ENCODE measurements at regions not wholly inside any gene's neighbourhood (a gene's known extent, or its start where the extent isn't known, plus 50 kb on each side); places are given as distances from the start of the nearest gene placed in this dataset.

DNA sequence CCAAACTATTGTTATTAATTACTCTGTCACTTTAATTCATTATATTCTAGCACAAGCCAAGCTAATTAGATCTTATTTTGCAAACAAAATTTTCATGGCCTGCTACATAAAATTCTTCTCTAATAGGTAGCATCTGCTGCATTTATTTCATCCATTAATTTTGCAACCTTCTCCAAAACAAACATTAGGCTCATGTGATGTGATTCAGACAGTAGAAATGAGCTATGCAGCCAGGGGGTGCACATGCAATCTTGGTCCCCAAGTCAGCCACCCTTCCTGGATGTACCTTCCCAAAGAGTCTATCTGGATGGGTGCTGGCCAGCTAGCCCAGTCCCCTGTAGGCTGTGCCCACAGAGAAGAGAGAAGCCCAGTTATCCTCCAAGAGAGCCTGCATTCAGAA lies 242.1 kb upstream of the OSR1 start:
- TF ChIP-seq EZH2phosphoT487 (IDR thresholded peaks at IDR 0.05; ENCODE audit: borderline replicate concordance, low read length) (no peak), CTCF (IDR thresholded peaks at IDR 0.05; ENCODE audit: low read depth, low read length, poor library complexity, severe bottlenecking) (no peak)
- no peaks in the 10 kb centered on the region for H3K9me3 ChIP-seq (ENCODE audit: control insufficient read depth, insufficient read depth, low read length)
- H3K9me2 ChIP-seq (replicated peaks; ENCODE audit: control insufficient read depth, low read length) = no peaks in the 10 kb centered on the region
- H3K36me3 ChIP-seq (ENCODE audit: control insufficient read depth, low read length) = no peaks in the 10 kb centered on the region
- H3K4me1 ChIP-seq (ENCODE audit: control insufficient read depth, low read length) = no peaks in the 10 kb centered on the region
- no peak overlapping the region for H3K4me2 ChIP-seq (ENCODE audit: low read length)
- H3K4me3 ChIP-seq (ENCODE audit: low read length) = no peak overlapping the region
- H3F3A ChIP-seq (ENCODE audit: control insufficient read depth, insufficient read depth) = no peaks in the 10 kb centered on the region
- H3K79me2 ChIP-seq (ENCODE audit: control insufficient read depth, low read length) = no peaks in the 10 kb centered on the region
- no peaks in the 10 kb centered on the region for H4K20me1 ChIP-seq (ENCODE audit: control insufficient read depth, insufficient read depth, low read depth, low read length)
- no peak overlapping the region for H3K27ac ChIP-seq (ENCODE audit: low read depth, low read length)
- no peaks in the 10 kb centered on the region for H3K27me3 ChIP-seq (ENCODE audit: control insufficient read depth, low read length)

GRCh38 chr2:19598971-19599370 lies 240.5 kb upstream of the OSR1 start:
- Histone ChIP-seq H3K4me1 (ENCODE audit: control insufficient read depth, low read length) (no peaks in the 10 kb centered on the region), H4K20me1 (ENCODE audit: control insufficient read depth, insufficient read depth, low read depth, low read length) (no peaks in the 10 kb centered on the region), H3K4me3 (ENCODE audit: low read length) (no peak overlapping the region), H3K79me2 (ENCODE audit: control insufficient read depth, low read length) (no peaks in the 10 kb centered on the region), H3K27me3 (ENCODE audit: control insufficient read depth, low read length) (no peaks in the 10 kb centered on the region), H3K27ac (ENCODE audit: low read depth, low read length) (no peak overlapping the region), H3K36me3 (ENCODE audit: control insufficient read depth, low read length) (no peaks in the 10 kb centered on the region), H3K4me2 (ENCODE audit: low read length) (no peak overlapping the region), H3K9me3 (ENCODE audit: control insufficient read depth, insufficient read depth, low read length) (no peaks in the 10 kb centered on the region), H3F3A (ENCODE audit: control insufficient read depth, insufficient read depth) (no peaks in the 10 kb centered on the region), H3K9me2 (replicated peaks; ENCODE audit: control insufficient read depth, low read length) (no peaks in the 10 kb centered on the region)
- TF ChIP-seq CTCF (IDR thresholded peaks at IDR 0.05; ENCODE audit: low read depth, low read length, poor library complexity, severe bottlenecking) (no peak), EZH2phosphoT487 (IDR thresholded peaks at IDR 0.05; ENCODE audit: borderline replicate concordance, low read length) (no peak)

DNA sequence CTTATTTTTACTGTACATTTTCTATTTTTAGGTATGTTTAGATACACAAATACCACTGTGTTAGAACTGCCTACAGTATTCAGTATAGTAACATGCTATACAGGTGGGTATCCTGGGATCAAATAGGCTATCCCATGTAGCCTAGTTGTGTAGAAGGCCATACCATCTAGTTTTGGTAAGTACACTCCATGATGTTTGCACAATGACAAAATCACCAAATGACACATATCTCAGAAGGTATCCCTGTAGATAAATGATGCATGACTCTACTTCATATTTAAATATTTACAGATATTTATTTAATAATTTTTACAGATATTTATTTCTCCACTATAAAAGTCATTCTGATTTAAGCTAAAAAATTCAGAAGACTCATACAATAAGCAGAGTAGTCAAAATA lies 233.8 kb upstream of the OSR1 start:
- no peaks in the 10 kb centered on the region for H3K79me2 ChIP-seq (ENCODE audit: control insufficient read depth, low read length)
- H3K9me2 ChIP-seq (replicated peaks; ENCODE audit: control insufficient read depth, low read length) = no peaks in the 10 kb centered on the region
- no peak overlapping the region for H3K4me2 ChIP-seq (ENCODE audit: low read length)
- no peaks in the 10 kb centered on the region for H3K9me3 ChIP-seq (ENCODE audit: control insufficient read depth, insufficient read depth, low read length)
- H3K4me3 ChIP-seq (ENCODE audit: low read length) = no peak overlapping the region
- H3K27me3 ChIP-seq (ENCODE audit: control insufficient read depth, low read length) = no peaks in the 10 kb centered on the region
- H4K20me1 ChIP-seq (ENCODE audit: control insufficient read depth, insufficient read depth, low read depth, low read length) = no peaks in the 10 kb centered on the region
- H3F3A ChIP-seq (ENCODE audit: control insufficient read depth, insufficient read depth) = no peaks in the 10 kb centered on the region
- no peak for TF ChIP-seq CTCF (IDR thresholded peaks at IDR 0.05; ENCODE audit: low read depth, low read length, poor library complexity, severe bottlenecking)
- TF ChIP-seq EZH2phosphoT487 (IDR thresholded peaks at IDR 0.05; ENCODE audit: borderline replicate concordance, low read length) = no peak
- H3K4me1 ChIP-seq (ENCODE audit: control insufficient read depth, low read length) = no peaks in the 10 kb centered on the region
- H3K36me3 ChIP-seq (ENCODE audit: control insufficient read depth, low read length) = no peaks in the 10 kb centered on the region
- H3K27ac ChIP-seq (ENCODE audit: low read depth, low read length) = no peak overlapping the region

DNA sequence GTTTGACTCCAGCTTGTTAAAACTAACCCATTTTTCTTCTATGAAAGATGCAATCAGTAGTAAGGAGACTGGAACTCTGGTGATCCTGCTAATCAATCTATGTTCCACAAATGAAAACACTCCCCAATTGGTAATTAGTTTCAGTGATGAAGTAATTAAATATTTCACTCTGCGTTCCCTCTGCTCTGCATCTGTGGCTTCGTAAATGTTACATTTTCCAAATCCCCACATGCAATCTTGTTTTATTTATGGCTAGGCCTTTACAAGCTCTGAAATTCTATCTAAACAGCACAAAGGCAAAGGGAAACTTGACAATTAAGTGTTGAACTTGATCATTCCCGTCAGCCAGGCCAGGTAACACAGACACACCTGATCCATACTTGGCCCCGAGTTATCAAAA lies 231.4 kb upstream of the OSR1 start:
- Histone ChIP-seq H3K79me2 (ENCODE audit: control insufficient read depth, low read length) (no peaks in the 10 kb centered on the region), H4K20me1 (ENCODE audit: control insufficient read depth, insufficient read depth, low read depth, low read length) (no peaks in the 10 kb centered on the region), H3K27me3 (ENCODE audit: control insufficient read depth, low read length) (no peaks in the 10 kb centered on the region), H3K9me3 (ENCODE audit: control insufficient read depth, insufficient read depth, low read length) (no peaks in the 10 kb centered on the region), H3F3A (ENCODE audit: control insufficient read depth, insufficient read depth) (no peaks in the 10 kb centered on the region), H3K36me3 (ENCODE audit: control insufficient read depth, low read length) (no peaks in the 10 kb centered on the region), H3K9me2 (replicated peaks; ENCODE audit: control insufficient read depth, low read length) (no peaks in the 10 kb centered on the region), H3K4me2 (ENCODE audit: low read length) (no peak overlapping the region), H3K4me1 (ENCODE audit: control insufficient read depth, low read length) (no peaks in the 10 kb centered on the region), H3K27ac (ENCODE audit: low read depth, low read length) (no peak overlapping the region), H3K4me3 (ENCODE audit: low read length) (no peak overlapping the region)
- TF ChIP-seq EZH2phosphoT487 (IDR thresholded peaks at IDR 0.05; ENCODE audit: borderline replicate concordance, low read length) (no peak), CTCF (IDR thresholded peaks at IDR 0.05; ENCODE audit: low read depth, low read length, poor library complexity, severe bottlenecking) (no peak)

Measured in DOHH2 (cell line).